Mesothelial cell of epicardium (in vitro differentiated cells): ENCODE measurements at regions not wholly inside any gene's neighbourhood (a gene's known extent, or its start where the extent isn't known, plus 50 kb on each side); places are given as distances from the start of the nearest gene placed in this dataset.

Source experiments
- DNase-seq, 2 experiments: peaks; one replicate each; pipeline ENCODE4 v3.0.0; 2021; ENCODE audit warnings: low spot score in 2 of 2; ENCODE audit not compliant: unreplicated experiment in 2 of 2
- H3K27ac Mint-ChIP-seq: 2 replicates; pipeline ENCODE4 v1.8.0; 2021; ENCODE audit warnings: mixed read lengths
- H3K27me3 Mint-ChIP-seq: 2 replicates; pipeline ENCODE4 v1.8.0; 2021; ENCODE audit warnings: low read depth, mixed read lengths
- H3K36me3 Mint-ChIP-seq: 2 replicates; pipeline ENCODE4 v1.8.0; 2021; ENCODE audit warnings: mixed read lengths
- H3K4me1 Mint-ChIP-seq: 2 replicates; pipeline ENCODE4 v1.8.0; 2021; ENCODE audit warnings: mixed read lengths
- H3K4me3 Mint-ChIP-seq: 2 replicates; pipeline ENCODE4 v1.8.0; 2021; ENCODE audit warnings: mild to moderate bottlenecking, moderate library complexity, mixed read lengths
- H3K9me3 Mint-ChIP-seq: 2 replicates; pipeline ENCODE4 v1.8.0; 2021; ENCODE audit warnings: mixed read lengths
- CTCF ChIP-seq: fragments of 200-600 bp; sonication (generic); IDR thresholded peaks from one replicate; pipeline ENCODE4 v1.5.0; 2021; ENCODE audit warnings: antibody characterized with exemption; ENCODE audit not compliant: unreplicated experiment

DNA sequence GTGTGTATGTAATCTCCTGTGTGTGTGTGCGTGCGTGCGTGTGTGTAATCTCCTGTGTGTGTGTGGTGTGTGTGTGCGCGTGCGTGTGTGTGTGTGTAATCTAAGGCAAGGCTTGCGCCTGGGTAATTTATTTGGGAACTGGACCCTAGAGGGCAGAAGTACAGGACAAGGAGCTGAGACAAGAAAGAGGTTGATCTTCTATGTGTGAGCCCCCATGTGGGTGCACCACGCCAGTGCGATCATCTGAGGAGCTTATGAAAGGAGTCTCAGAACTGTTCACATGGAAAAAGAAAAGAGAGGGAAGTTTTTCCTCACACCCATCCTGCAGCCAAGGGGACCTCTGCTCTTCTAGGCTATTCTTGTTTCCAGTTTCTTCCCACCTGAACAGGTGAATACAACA, 220.1 kb upstream of the GGTLC1 start:
- Mint-ChIP-seq H3K27me3 (peaks cover 12% of the 10 kb centered on the region), H3K4me1 (peaks cover 18% of the 10 kb centered on the region), H3K9me3 (no peaks in the 10 kb centered on the region), H3K4me3 (no peak overlapping the region), H3K27ac (no peak overlapping the region), H3K36me3 (no peaks in the 10 kb centered on the region)
- no peak for TF ChIP-seq CTCF
- no peak for DNase-seq

- no peak for DNase-seq
- no peak for TF ChIP-seq CTCF
- H3K36me3 Mint-ChIP-seq = no peaks in the 10 kb centered on the region
- no peaks in the 10 kb centered on the region for H3K9me3 Mint-ChIP-seq
- H3K27ac Mint-ChIP-seq = no peak overlapping the region
- H3K27me3 Mint-ChIP-seq = peaks cover 12% of the 10 kb centered on the region
- no peak overlapping the region for H3K4me3 Mint-ChIP-seq
- H3K4me1 Mint-ChIP-seq = peaks cover 13% of the 10 kb centered on the region
These were observed 219.3 kb upstream of the GGTLC1 start for GRCh38 chr20:24207803-24208300.

- no peak for DNase-seq
- H3K36me3 Mint-ChIP-seq = no peaks in the 10 kb centered on the region
- H3K4me3 Mint-ChIP-seq = no peak overlapping the region
- no peak overlapping the region for H3K27ac Mint-ChIP-seq
- TF ChIP-seq CTCF = no peak
- peaks cover 4% of the 10 kb centered on the region for H3K4me1 Mint-ChIP-seq
- H3K9me3 Mint-ChIP-seq = no peaks in the 10 kb centered on the region
- peaks cover 12% of the 10 kb centered on the region for H3K27me3 Mint-ChIP-seq
These were observed 218.4 kb upstream of the GGTLC1 start for GRCh38 chr20:24206995-24207394.

DNA sequence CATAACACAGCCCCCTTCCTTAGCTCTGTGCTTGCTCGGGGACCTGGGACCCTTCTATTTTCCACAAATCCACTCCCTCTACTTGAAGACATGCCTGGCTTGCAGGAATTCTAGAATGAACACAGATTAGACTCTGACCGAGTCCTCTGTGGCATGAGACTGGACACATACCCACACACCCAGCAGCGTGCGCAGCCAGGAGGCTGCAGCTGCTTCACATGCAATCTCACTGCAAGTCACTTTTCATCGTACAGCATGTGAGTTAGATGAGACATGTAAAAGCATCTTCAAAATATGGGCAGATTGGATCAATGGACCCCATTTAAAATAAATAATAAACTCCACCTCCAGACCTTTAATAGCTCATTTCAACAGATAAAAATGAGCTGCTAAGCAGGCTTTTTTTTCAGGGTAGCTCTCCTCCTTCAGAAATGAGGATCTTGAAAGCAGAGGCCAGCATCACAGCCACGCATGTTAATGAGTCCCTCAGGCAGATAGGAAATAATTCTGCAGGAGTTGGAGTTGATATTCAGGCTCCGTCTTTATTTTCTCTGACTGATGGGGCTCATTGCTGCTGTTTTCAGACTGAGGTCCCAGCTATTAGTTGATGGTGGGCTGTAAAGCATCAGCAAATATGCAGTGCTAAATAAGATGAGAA, 215.1 kb upstream of the GGTLC1 start:
- Mint-ChIP-seq H3K9me3 (no peaks in the 10 kb centered on the region), H3K27me3 (peaks cover 12% of the 10 kb centered on the region), H3K4me3 (no peak overlapping the region), H3K27ac (no peak overlapping the region), H3K36me3 (no peaks in the 10 kb centered on the region), H3K4me1 (no peaks in the 10 kb centered on the region)
- TF ChIP-seq CTCF = no peak
- no peak for DNase-seq

DNA sequence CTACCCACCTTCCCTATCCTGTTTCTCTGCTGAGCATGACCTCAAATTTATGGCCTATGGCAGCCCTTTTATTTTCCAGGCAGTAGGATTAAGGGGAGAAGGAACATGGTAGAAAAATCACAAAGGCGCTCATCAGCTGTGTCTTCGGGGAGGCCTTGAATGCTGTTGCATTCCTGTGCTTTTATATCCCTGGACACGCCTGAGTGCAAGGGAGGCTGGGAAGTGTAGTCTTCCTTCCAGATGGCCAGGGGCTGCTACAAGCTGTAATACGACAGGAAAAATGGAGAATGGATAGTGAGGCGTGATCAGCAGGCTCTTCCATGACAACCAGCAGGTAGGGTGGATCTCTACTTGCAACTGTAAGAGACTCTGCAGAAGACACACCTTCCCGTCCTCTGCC, 210.9 kb upstream of the GGTLC1 start:
- H3K27ac Mint-ChIP-seq = no peak overlapping the region
- H3K4me1 Mint-ChIP-seq = no peaks in the 10 kb centered on the region
- no peaks in the 10 kb centered on the region for H3K36me3 Mint-ChIP-seq
- no peak for TF ChIP-seq CTCF
- H3K4me3 Mint-ChIP-seq = no peak overlapping the region
- DNase-seq = no peak
- H3K9me3 Mint-ChIP-seq = no peaks in the 10 kb centered on the region
- peaks cover 3% of the 10 kb centered on the region for H3K27me3 Mint-ChIP-seq

- H3K4me1 Mint-ChIP-seq = no peaks in the 10 kb centered on the region
- no peak for DNase-seq
- H3K27ac Mint-ChIP-seq = no peak overlapping the region
- H3K4me3 Mint-ChIP-seq = no peak overlapping the region
- TF ChIP-seq CTCF = no peak
- H3K9me3 Mint-ChIP-seq = peaks cover 9% of the 10 kb centered on the region
- H3K36me3 Mint-ChIP-seq = no peaks in the 10 kb centered on the region
- H3K27me3 Mint-ChIP-seq = no peaks in the 10 kb centered on the region
These were observed 205.6 kb upstream of the GGTLC1 start for GRCh38 chr20:24194143-24194542.
